B cell (primary cell): ENCODE measurements at regions not wholly inside any gene's neighbourhood (a gene's known extent, or its start where the extent isn't known, plus 50 kb on each side); places are given as distances from the start of the nearest gene placed in this dataset.

Source experiments
- EZH2 ChIP-seq: IDR thresholded peaks from 2 replicates; pipeline ENCODE4 v1.6.1; 2012; ENCODE audit warnings: borderline replicate concordance, low read depth, mild to moderate bottlenecking, moderate library complexity, low read length; ENCODE audit not compliant: insufficient read depth, poor library complexity, severe bottlenecking
- TF ChIP-seq, protein P1 (sequence below): fragments of 200-600 bp; IDR thresholded peaks from one replicate; pipeline ENCODE4 v1.8.0; 2022; ENCODE audit warnings: antibody characterized with exemption, mild to moderate bottlenecking

DNA sequence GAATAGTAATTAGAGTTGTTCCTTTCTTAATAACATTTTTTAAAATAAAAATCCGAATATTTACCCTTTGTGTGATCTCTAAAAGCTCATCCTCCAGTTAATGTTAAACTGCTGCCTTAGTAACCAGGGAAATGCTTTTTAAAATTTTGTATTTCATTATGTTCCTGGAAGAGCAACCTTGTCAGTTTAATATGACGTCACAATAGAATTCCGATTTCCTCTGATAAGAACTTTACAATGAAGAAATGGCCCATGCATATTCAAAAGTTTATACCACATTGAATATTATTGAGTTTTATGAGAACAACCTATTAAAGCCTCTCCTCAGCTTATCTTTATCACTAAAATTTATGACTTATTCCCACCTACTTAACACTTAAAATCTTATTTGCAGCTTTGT lies 1566.6 kb downstream of the EFNB2 start:
- TF ChIP-seq, protein P1, sequence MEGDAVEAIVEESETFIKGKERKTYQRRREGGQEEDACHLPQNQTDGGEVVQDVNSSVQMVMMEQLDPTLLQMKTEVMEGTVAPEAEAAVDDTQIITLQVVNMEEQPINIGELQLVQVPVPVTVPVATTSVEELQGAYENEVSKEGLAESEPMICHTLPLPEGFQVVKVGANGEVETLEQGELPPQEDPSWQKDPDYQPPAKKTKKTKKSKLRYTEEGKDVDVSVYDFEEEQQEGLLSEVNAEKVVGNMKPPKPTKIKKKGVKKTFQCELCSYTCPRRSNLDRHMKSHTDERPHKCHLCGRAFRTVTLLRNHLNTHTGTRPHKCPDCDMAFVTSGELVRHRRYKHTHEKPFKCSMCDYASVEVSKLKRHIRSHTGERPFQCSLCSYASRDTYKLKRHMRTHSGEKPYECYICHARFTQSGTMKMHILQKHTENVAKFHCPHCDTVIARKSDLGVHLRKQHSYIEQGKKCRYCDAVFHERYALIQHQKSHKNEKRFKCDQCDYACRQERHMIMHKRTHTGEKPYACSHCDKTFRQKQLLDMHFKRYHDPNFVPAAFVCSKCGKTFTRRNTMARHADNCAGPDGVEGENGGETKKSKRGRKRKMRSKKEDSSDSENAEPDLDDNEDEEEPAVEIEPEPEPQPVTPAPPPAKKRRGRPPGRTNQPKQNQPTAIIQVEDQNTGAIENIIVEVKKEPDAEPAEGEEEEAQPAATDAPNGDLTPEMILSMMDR: no peak
- no peak for TF ChIP-seq EZH2
